ENCODE measurements at regions not wholly inside any gene's neighbourhood (a gene's known extent, or its start where the extent isn't known, plus 50 kb on each side); places are given as distances from the start of the nearest gene placed in this dataset.

GRCh38 chr2:161488131-161488699 lies 72.1 kb downstream of the TBR1 start:
- no peak for TF ChIP-seq CTCF (IDR thresholded peaks at IDR 0.05 in 8 of 11, conservative IDR thresholded peaks at IDR 0.05 in 3 of 11)
- TF ChIP-seq POLR2AphosphoS5 (IDR thresholded peaks at IDR 0.05) = no peak
